ENCODE measurements at regions not wholly inside any gene's neighbourhood (a gene's known extent, or its start where the extent isn't known, plus 50 kb on each side); places are given as distances from the start of the nearest gene placed in this dataset. TPM values are rescaled to one million over a fixed set of nuclear protein-coding genes. Genes with fewer than 3 reads are reported as not detected.
"Not testable (repeated sequence)": the region's sequence is repeated elsewhere in the genome, so short reads cannot be mapped to it uniquely, and the experiment has no call there.

GRCh38 chr11:83355391-83355790 lies 69.2 kb upstream of the CCDC90B start:
- TF ChIP-seq, protein P1, sequence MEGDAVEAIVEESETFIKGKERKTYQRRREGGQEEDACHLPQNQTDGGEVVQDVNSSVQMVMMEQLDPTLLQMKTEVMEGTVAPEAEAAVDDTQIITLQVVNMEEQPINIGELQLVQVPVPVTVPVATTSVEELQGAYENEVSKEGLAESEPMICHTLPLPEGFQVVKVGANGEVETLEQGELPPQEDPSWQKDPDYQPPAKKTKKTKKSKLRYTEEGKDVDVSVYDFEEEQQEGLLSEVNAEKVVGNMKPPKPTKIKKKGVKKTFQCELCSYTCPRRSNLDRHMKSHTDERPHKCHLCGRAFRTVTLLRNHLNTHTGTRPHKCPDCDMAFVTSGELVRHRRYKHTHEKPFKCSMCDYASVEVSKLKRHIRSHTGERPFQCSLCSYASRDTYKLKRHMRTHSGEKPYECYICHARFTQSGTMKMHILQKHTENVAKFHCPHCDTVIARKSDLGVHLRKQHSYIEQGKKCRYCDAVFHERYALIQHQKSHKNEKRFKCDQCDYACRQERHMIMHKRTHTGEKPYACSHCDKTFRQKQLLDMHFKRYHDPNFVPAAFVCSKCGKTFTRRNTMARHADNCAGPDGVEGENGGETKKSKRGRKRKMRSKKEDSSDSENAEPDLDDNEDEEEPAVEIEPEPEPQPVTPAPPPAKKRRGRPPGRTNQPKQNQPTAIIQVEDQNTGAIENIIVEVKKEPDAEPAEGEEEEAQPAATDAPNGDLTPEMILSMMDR (IDR thresholded peaks at IDR 0.05) = no peak
- no peak for TF ChIP-seq POLR2A (IDR thresholded peaks at IDR 0.05)
- DNase-seq = no peak
- intact Hi-C loops (cut with DNase I) = no loop called here
- Histone ChIP-seq H3K27me3 (no peaks in the 10 kb centered on the region), H3K4me3 (replicated peaks in 1 of 3) (no peak overlapping the region), H3K4me1 (no peaks in the 10 kb centered on the region), H3K9me3 (no peaks in the 10 kb centered on the region), H3K27ac (no peak overlapping the region), H3K36me3 (no peaks in the 10 kb centered on the region)
- WGBS, 2 donors = 59 to 80% methylated on average over 1 of the region's 1 CpG

DNA sequence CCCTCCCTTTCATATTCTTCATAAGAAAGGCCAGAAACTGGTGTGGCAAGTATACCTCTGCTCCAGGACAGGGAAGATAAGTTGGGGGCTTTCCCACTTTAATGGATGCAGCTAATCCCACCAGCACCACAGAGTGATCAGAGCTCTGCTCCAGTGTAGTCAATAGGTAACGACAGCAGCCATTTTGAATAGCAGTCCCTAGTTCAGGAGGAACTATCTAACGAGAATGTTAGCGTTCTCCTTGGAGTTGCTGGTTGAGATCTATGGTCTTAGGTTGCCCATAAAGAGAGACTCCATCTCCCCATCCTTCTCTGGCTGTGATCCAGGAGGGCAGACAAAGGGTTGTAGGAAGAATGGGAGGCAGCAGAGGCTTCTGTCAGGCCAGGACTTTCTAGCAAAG lies 64.0 kb upstream of the CCDC90B start:
- Histone ChIP-seq H3K4me3 (replicated peaks in 1 of 3) (no peak overlapping the region), H3K27ac (no peak overlapping the region), H3K36me3 (no peaks in the 10 kb centered on the region), H3K4me1 (peaks cover 3 to 13% of the 10 kb centered on the region in 2 donors), H3K9me3 (no peaks in the 10 kb centered on the region), H3K27me3 (no peaks in the 10 kb centered on the region)
- 91 to 97% methylated on average over 3 of the region's 3 CpGs for WGBS, 2 donors
- intact Hi-C loops (cut with DNase I) = no loop called here
- TF ChIP-seq, protein P1 (IDR thresholded peaks at IDR 0.05) = no peak
- DNase-seq = no peak

- no peak overlapping the region for H3K4me3 ChIP-seq (replicated peaks in 1 of 3)
- 62 to 65% methylated on average over 8 of the region's 8 CpGs for WGBS, 2 donors
- intact Hi-C loops (cut with DNase I) = no loop called here
- H3K9me3 ChIP-seq = no peaks in the 10 kb centered on the region
- no peaks in the 10 kb centered on the region for H3K27me3 ChIP-seq
- no peak for DNase-seq
- peaks cover 3 to 13% of the 10 kb centered on the region in 2 donors for H3K4me1 ChIP-seq
- H3K36me3 ChIP-seq = no peaks in the 10 kb centered on the region
- no peak overlapping the region for H3K27ac ChIP-seq
- no peak for TF ChIP-seq POLR2A (IDR thresholded peaks at IDR 0.05)
- TF ChIP-seq, protein P1 (IDR thresholded peaks at IDR 0.05) = no peak
These were observed 63.1 kb upstream of the CCDC90B start for GRCh38 chr11:83349296-83349695.

DNA sequence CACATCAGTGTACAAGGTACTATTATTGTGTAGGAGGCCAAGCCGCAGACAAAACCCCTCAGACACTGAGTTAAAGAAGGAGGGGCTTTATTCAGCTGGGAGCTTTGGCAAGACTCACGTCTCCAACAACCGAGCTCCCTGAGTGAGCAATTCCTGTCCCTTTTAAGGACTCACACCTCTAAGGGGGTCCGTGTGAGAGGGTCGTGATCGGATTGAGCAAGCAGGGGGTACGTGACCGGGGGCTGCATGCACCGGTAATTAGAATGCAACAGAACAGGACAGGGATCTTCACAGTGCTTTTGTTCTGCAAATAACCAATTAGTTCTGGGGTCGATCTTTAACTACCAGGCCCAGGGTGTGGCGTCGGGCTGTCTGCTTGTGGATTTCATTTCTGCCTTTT lies 60.5 kb upstream of the CCDC90B start:
- peaks cover 3 to 13% of the 10 kb centered on the region in 2 donors for H3K4me1 ChIP-seq
- WGBS, 2 donors = 83 to 93% methylated on average over 12 of the region's 12 CpGs
- H3K9me3 ChIP-seq; H3K36me3 ChIP-seq; intact Hi-C loops (cut with DNase I); H3K27me3 ChIP-seq; H3K27ac ChIP-seq; H3K4me3 ChIP-seq (replicated peaks in 1 of 3); DNase-seq: not testable (repeated sequence)

GRCh38 chr11:83344521-83344920 lies 58.4 kb upstream of the CCDC90B start:
- WGBS, 2 donors = 90 to 91% methylated on average over 9 of the region's 9 CpGs
- H3K9me3 ChIP-seq; H3K27me3 ChIP-seq; H3K4me3 ChIP-seq (replicated peaks in 1 of 3); H3K27ac ChIP-seq; H3K36me3 ChIP-seq; intact Hi-C loops (cut with DNase I); DNase-seq: not testable (repeated sequence)
- peaks cover 3 to 12% of the 10 kb centered on the region in 2 donors for H3K4me1 ChIP-seq

GRCh38 chr11:83336993-83337392 lies 50.8 kb upstream of the CCDC90B start:
- DNase-seq = no peak
- H3K9me3 ChIP-seq = no peaks in the 10 kb centered on the region
- H3K4me1 ChIP-seq = no peaks in the 10 kb centered on the region
- no peaks in the 10 kb centered on the region for H3K36me3 ChIP-seq
- no peaks in the 10 kb centered on the region for H3K27me3 ChIP-seq
- no peak overlapping the region for H3K27ac ChIP-seq
- WGBS, 2 donors = 0 to 44% methylated on average over 1 of the region's 1 CpG
- no peak overlapping the region for H3K4me3 ChIP-seq (replicated peaks in 1 of 3)
- intact Hi-C loops (cut with DNase I) = no loop called here
- TF ChIP-seq POLR2A (IDR thresholded peaks at IDR 0.05) = no peak
- TF ChIP-seq, protein P1 (IDR thresholded peaks at IDR 0.05) = no peak

Small RNAs in the stretch of these regions (small RNA-seq; reads per million reads assigned to genes)
- not detected for gene RF01974

Measured in thyroid gland (tissue), 4 donors.